GM19043 (cell line): ENCODE measurements at regions not wholly inside any gene's neighbourhood (a gene's known extent, or its start where the extent isn't known, plus 50 kb on each side); places are given as distances from the start of the nearest gene placed in this dataset.
"Not testable (repeated sequence)": the region's sequence is repeated elsewhere in the genome, so short reads cannot be mapped to it uniquely, and the experiment has no call there.

Experiments used
- ATAC-seq: cut with Tn5 transposase; IDR thresholded peaks from one replicate; pipeline ENCODE4 v1.9.1; 2021; ENCODE audit warnings: low read depth; ENCODE audit not compliant: unreplicated experiment

DNA sequence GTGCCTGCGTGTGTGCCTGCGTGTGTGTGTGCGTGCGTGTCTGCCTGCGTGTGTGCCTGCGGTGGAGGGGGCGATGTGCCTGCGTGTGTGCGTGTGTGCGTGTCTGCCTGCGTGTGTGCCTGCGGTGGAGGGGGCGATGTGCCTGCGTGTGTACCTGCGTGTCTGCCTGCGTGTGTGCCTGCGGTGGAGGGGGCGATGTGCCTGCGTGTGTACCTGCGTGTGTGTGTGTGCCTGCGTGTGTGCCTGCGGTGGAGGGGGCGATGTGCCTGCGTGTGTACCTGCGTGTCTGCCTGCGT, 116.7 kb upstream of the ZNF516 start:
- not testable (repeated sequence) for ATAC-seq

DNA sequence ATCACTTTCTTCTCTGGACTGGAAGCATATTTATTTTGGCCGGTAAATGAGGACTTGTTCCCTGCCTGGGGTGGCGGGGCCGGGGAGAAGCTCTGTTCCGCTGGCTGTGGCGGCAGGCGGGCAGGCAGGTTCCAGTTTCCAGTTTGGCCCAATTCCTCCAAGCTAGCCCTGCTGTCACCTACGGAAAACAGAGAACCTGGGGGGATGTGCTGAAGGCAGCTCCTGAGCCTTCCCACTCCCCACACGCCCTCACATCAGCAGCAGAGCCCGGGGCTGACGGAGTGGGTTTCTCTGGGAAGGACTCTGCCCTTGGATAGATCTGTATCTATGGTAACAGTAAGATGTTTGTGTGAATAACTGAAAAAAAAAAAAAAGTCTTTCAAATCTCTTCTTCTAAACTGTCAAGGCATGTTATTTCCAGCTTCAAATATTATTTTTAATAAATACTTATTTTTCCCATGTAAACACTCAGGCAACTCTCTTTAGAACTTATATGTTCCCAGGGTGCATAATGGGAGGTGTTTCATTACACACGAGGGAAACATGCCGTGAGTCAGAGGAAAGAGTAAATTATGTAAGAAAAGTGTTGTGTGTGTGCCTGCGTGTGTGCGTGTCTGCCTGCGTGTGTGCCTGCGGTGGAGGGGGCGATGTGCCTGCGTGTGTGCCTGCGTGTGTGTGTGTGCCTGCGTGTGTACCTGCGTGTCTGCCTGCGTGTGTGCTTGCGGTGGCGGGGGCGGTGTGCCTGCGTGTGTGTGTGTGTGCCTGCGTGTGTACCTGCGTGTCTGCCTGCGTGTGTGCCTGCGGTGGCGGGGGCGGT, 116.1 kb upstream of the ZNF516 start:
- ATAC-seq = no peak

DNA sequence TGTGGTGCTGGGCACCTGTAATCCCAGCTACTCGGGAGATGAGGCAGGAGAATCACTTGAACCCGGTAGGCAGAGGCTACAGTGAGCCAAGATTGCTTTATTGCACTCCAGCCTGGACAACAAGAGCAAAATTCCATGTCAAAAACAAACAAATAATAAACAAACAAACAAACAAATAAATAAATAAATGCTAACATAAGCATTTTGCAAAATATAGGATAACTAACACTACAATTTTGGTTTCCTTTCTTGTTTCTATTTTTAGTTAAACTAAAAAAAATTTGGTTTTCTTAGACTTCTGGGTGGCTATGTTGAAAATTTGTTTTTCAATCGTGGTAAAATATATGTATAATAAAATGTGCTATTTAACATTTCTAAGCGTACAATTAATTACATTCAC, 115.0 kb upstream of the ZNF516 start:
- ATAC-seq = no peak

DNA sequence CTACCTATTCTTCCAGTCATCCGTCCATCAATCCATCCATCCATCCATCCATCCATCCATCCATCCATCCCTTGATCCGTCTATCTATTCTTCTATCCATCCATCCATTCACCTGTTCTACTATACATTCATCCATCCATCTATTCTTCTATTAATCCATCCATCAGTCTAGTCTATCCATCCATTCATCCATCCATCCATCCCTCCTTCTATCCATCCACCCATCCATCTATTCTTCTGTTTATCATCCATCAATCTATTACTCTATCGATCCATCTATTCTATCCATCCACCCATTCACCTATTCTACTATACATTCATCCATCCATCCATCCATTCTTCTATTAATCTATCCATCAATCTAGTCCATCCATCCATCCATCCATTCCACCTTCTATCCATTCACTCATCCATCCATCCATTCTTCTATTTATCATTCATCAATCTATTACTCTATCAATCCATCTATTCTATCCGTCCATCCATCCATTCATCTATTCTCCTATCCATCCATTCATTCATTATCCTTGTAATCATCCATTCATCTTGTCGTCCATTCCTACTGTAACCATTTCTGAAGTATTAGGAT, 110.4 kb upstream of the ZNF516 start:
- no peak for ATAC-seq

DNA sequence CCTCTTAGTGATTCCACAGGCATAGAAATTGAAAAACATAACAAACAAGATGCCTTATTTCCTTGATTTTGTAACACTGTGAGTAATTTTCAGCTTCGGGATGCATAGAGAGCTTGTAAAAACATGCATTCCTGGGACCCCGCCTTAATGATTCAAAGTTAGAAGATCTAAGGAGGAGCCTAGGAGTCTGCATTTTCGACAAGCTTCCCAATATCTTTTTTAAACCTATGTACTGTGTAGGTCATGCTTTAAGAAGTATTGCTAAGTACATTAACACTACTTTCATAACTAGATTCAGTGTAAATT, 109.8 kb upstream of the ZNF516 start:
- no peak for ATAC-seq

DNA sequence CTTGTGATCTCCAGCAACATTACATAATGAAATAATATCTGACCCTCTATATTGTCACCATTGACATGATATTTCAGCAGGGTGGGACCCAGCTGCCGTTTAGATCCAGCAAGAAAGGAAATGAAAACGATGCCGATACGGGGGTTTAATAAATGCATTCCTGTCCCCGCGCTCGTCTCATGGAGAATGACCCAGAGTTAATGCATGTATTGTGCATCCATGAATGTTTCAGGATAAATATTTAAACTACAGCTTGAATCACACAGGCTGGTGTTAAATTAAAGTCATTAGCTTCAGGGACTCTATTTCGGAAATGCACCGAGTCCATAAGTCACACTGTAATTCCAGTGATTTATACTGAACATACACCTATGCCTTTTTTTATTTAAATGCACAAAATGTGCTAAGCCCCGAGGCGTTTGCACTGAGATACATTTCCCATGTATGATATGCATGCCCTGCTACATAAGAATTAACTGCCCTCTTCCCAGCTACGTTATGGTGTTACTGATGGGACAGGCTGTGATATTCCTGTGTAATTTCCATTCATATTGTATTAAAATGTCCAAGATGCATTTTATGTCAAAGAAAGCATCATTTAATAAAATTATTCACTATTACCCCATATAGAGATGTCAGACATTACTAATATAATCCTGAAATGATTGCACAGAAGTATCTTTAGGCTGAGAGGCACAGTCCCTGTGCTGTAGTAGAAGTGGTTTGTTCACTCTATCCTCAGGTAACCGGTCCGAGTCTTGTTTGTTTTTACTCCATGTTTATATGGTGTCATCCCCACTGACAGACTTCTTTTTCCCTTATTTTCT, 109.3 kb upstream of the ZNF516 start:
- ATAC-seq = no peak

DNA sequence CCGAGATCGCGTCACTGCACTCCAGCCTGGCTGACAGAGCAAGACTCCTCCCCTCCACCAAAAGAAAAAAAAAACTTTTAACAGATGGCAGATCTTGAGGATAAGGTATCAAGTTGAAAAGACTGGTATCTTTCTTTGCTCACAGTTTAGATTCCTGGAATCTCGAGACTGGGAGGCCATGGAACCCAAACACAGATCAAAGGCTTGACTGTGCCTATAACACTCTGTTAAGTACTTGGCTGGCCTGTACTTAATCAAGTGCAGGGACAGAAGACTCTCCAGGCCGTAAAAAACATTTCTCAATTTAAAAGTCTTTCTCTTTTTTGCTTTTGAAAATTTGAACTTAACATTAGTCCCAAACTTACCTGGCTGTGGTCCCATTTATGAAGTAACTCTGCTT, 107.1 kb upstream of the ZNF516 start:
- no peak for ATAC-seq

DNA sequence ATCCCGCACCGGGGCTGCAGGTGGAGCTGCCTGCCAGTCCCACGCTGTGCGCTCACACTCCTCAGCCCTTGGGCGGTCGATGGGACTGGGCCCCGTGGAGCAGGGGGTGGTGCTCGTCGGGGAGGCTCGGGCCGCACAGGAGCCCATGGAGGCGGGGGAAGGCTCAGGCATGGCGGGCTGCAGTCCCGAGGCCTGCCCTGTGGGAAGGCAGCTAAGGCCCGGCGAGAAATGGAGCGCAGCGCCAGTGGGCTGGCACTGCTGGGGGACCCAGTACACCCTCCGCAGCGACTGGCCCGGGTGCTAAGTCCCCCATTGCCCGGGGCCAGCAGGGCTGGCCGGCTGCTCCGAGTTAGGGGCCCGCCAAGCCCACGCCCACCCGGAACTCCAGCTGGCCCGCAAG, 105.0 kb upstream of the ZNF516 start:
- ATAC-seq = not testable (repeated sequence)

DNA sequence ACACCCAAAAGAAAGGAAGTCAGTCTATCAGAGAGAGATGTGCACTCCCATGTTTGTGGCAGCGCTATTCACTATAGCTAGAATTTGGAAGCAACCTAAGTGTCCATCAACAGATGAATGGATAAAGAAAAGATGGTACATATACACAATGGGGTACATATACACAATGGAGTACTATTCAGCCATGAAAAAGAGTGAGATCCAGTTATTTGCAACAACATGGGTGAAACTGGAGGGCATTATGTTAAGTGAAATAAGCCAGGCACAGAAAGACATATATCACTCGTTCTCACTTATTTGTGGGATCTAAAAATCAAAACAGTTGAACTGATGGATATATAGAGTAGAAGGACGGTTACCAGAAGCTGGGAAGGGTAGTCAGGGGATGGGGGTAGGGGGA, 99.9 kb upstream of the ZNF516 start:
- no peak for ATAC-seq

DNA sequence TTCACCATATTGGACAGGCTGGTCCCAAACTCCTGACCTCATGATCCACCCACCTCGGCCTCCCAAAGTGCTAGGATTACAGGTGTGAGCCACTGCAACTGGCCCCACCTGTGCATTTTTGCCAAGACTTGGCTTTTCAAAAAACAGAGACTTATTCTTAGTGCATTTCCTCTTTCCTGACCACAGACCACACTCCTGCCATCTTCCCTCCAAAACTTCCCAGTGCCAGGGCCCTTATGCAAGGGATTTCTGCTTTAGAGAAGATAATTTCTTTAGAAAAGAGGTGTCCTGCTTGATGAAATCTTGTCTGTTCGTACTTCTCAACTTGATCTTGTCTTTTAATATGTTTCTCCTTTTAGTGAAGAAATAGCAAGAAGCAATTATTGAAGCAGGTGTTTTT, 98.8 kb upstream of the ZNF516 start:
- no peak for ATAC-seq

DNA sequence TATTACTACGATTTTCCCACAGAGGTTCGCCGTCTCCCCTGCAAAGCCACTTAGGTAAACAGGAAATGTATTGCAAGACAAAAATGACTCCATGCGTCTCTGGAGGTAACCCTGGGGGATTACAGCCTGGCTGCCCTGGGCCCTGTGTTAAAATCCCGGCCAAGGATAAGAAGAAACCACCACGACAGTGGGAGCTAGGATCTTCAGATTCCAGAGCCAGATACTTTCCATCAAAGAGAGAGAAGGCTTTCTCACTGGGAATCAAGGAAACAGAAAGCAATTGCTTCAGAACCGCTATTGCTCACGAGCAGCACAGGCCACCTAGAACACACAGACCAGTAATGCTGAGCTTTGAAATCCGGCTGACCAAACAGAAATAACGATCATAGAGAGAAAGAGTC, 97.9 kb upstream of the ZNF516 start:
- ATAC-seq = no peak

DNA sequence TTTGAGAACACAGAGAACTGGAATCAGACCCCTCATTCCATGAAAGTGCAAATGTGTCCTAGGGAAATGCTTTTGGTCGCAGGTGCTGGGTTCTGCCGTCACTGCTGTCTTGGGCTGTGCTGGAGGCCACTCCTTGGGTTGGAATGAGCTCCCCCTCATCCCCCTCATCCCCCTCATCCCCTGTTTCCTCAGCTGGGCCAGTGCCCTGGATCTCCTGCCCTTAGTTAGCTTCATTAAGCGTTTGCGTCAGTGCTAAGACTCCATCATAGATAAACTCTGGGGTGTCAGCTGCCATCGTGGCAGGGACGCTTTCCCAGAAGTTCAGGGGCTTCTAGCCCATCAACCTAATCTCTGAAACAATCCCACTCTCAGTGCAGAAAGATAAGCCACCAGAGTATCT, 97.1 kb upstream of the ZNF516 start:
- ATAC-seq = no peak

DNA sequence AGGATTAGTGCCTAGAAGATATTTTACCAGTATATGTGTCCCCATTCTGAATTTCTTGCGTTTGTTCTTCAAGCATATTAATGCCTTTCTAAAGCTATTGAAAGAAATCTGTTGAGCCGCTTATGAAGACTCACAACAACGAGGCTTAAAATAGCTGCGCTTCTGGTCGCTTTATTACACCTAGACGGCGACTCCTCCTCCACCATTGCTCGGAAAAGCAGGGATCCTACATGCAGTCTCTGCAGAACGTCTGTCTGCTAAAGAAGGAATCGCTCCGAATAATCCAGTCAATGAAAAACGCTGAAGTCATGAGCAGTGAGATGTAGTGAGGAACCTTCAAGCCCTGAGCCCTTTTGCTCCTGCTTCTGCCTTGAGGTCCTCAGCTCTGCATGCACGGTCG, 94.8 kb upstream of the ZNF516 start:
- no peak for ATAC-seq

DNA sequence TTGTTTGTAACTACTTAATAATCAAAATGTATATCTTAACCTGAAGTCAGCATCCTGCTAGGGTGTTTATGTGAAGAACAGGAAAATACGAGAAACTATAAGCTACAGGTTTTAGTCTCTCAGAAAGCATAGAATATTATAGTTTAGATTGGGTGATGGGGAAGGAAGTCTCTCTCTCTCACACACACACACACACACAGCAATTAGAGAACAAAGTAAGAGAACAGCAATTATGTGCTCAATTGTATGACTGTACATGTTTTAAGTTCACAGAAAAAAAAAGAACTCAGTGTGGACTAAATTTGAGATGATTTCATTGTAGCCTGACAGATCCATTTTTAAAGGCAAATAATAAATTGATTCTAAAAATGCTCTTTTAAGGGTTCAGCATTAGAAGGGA, 94.3 kb upstream of the ZNF516 start:
- ATAC-seq = no peak

DNA sequence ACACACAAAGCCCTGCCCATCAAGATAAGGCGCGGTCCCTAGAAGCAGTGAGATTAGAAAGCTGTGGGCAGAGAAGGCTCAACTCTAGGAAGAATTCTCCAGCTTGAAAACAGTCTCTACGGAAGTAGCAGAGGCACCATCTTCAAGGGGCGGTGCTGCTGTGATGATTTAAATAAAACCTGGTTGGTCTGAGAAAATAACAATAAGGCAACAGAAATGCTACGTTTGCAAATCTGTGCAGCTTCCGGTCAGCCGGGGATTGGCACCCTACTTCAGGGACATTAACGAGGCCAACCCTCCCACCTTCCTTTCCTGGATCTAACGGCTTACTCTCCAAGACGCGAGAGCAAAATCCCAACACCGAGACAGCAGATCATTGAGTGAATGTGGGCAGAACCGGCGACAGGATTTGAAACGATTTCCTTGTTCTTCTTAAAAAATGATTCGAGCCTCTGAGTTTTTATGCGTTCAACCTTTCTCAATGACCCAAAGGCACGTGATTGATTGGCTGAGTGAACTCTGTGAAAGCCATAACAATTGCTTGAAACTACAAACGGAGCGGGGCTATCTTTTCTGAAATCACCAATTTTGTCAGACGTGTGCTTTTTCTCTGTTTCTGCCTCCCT, 93.7 kb upstream of the ZNF516 start:
- no peak for ATAC-seq

DNA sequence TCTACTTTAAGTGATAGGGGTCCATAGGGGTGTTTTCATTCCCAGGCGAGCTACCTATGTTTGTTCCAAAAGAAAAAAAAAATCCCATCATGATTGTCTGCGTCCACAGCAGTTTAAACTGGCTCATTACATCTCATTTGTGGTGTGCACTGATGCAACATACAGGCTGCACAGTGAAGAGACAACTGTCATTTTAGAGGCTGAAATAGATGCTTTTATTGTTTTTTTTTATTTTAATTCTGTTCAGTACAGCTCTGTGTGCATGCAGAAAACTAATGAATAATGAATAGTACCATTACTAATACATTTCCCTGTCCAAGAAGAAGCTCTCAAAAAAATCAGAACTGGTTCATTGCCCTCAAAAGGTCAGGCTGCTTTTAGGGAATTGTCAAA, 92.8 kb upstream of the ZNF516 start:
- ATAC-seq = no peak

DNA sequence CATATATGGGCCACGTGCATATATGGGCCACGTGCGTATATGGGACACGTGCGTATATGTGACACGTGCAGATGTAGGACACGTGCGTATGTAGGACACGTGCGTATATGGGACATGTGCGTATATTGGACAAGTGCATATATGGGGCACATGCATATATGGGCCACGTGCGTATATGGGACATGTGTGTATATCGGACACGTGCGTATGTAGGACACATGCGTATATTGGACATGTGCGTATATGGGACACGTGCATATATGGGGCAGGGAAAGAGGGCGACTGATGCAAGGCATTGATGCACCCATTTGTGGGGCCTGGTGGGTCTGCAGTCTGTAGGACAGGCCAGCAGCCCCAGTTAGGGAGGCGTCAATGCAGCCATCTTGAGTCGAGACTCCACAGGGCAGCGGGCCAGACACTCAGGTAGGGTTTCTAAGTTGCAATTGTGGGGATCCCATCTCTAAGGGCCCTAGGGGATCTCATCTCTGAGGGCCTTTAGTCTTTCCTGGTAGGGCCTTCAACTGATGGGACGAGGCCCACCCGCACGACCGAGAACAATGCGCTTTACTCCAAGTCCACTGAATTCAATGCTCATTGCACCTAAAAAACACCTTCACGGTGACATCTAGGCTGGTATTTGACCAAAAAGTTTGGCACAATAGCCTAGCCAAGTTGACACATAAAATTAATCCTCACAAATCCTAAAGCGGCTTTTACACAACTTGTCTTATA, 92.3 kb upstream of the ZNF516 start:
- no peak for ATAC-seq

DNA sequence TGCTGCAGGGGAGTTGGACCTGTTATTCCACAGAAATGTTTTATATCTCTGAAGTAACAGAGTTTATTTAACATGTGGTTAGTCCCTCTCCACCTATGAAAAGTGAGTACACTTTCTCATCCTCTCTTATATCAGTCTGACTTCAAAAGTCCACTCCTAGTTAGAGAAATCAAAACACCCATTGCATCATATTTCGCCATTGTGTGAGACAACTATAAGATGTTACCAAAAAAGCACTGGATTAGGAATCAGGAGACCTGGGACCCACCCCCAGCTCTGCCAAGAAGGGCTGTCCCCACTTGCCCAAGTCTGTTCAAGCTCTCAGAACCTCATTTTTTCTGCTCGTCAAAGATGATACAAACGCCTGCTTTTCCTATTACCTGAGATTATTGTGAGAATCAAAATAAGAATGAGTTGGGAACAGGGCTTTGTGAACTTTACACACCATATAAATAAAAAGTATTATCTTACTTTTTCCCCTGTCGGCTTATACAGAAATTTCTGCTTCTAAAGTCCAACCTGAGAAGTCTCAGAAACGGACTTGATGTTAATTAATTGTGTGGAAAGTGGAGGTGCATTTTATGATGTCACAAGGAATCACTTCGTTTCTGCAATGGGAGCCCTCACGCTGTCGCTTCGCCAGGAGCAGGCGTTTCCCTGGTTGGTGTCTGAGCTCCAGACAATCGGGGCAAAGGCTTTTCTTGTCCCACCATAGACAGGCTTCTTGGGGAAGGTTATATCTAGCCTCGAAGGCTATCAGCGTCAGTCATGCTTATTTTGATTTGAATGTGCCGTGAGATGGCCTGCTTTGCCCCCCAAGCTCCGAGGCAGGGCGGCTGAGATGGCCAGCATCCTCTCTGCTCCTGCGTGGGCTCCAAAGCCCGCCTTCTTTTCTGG, 89.6 kb upstream of the ZNF516 start:
- ATAC-seq = no peak

DNA sequence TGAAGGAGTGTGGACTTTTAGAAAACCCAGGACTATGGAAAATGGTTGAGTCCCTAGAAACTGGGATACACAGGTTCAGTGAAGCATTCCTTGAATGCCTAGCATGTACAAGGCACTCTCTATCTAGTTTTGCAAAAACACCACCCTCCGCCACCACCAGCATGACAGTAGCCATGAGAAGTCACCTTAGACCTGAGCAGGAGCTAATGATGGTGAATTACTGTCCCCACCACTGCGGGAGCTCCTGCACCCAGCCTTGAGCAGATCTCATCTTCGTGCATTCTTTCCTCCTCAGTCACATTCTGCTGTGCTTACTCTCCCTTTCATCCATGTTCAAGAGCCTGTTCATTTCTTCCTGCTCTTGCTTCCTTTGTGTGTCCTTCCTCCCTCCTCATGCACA, 86.2 kb upstream of the ZNF516 start:
- no peak for ATAC-seq
